HG03095 (cell line): ENCODE measurements at regions not wholly inside any gene's neighbourhood (a gene's known extent, or its start where the extent isn't known, plus 50 kb on each side); places are given as distances from the start of the nearest gene placed in this dataset.

Experiments
- ATAC-seq: cut with Tn5 transposase; IDR thresholded peaks from one replicate; pipeline ENCODE4 v1.9.1; 2021; ENCODE audit warnings: moderate library complexity; ENCODE audit not compliant: unreplicated experiment

DNA sequence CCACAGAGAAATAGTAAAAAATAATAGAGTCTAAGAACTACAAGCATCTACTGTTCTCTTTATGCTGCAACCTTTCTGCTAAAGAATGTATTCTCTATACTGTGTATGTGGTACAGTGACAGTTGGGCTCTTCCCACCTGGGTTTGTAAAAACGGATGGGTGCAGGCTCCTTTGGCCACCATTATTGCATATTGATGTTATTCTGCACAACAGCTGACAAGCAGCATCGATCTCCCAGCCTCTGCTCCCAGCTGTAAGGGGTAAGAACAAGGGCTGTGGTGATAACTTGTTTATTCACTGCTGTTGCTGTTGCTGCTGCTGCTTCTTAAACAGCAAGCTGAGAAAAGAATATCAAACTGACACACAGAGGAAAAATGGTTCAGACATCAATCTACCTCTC, 56.1 kb downstream of the KCNRG start:
- no peak for ATAC-seq

DNA sequence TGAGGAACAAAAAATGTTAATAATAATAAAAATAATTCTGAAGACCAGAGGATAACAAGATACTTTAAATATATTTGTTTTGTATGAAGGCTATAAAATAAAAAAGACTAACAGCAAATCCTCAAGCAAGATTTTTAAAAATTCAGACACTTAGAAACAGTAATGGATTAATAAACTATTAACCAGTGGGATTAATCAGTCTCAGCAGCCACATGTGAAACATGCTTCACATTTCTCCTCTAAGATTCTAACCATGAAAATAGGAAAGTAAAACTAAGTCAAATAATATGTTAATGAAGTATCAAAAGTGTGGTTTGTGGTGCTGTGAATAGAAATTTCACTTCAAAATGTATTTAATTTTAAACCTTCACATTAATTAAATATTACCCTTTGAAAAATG, 57.4 kb downstream of the KCNRG start:
- ATAC-seq: no peak

- no peak for ATAC-seq
These were observed 58.1 kb downstream of the KCNRG start for GRCh38 chr13:50073340-50073739.

GRCh38 chr13:50074843-50075242, 59.6 kb downstream of the KCNRG start:
- ATAC-seq: no peak

GRCh38 chr13:50075619-50076097, 60.4 kb downstream of the KCNRG start:
- no peak for ATAC-seq

DNA sequence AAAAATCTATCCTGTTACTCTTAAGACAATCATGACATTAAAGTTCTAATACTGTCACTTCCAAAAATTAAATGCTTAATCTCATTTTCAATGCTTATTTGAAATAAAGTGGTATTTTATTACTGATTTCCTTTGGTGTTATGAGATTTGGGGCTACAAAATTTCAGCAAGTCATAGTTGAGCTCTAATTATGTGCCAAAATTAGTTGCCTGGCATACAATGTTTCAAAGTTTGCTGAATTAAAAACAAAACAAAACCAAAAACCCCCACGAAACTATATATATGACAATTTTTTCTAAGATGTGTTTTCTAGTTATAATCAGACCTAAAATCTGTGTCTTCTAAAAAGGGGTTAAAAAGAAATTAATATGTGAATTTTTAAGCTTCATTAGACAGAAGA, 62.2 kb downstream of the KCNRG start:
- ATAC-seq: no peak

DNA sequence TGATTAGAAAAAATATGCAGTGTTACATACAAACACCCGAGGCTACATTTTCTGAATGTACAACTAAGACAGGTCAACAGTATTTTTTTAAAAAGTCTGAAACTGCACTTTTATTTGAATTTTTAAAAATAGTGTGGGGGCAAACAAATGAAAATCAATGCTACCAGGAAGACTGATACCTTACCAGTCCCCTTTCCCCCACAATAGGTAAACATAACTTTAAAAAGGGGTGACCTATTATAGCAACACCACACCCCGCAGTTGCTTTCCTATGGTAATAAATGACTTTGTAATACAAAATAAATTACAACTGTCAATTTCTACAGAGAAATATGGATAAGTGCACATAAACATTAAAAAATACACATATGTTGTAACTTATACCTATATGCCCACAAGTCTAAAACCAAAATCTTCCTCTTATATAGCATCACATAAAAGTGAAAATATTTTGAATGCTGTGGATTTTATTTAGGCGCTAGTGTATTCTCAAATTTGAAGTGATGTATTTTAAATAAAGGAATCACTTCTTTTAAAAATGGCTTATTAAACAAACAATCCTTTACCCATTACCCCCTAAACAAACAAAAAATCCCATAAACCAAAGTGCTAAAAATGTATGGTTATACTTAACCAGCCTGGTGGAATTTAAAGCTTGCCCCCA, 63.1 kb downstream of the KCNRG start:
- ATAC-seq: no peak

GRCh38 chr13:50078895-50079654, 63.8 kb downstream of the KCNRG start:
- ATAC-seq: no peak

- no peak for ATAC-seq
These were observed 64.5 kb downstream of the KCNRG start for GRCh38 chr13:50079655-50080202.

DNA sequence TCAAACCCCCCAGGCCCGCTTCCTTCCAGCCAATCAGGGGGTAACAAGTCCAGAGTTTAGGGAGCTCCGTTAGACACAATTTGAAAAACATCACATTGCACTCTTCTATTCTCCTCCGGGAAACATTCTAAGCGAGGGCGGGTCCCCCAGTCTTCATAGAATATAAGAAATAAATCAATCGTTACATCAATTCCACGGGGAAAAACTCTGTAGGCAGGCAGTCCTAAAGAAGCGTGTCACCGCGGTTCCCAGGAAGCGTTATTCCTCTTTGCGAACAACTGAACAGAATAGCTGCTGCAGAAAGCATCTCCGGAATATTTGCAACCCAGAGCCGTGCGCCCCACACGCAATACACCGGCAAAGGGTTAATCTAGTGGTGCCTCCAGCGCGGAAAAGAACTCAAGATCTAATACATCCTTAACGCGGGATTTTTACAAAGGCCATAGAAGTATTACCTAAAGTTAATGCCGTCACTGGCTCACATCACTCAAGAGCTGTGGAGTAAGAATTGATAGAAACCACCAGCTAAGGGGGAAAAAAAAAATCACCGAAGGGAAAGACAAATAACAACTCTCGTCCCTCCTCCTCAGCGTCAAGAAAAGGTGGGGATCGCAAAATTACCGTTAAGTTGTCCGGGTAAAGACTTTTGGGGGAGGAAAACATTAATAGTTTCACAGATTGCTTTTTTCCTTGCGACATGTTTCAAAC, 65.1 kb downstream of the KCNRG start:
- no peak for ATAC-seq

DNA sequence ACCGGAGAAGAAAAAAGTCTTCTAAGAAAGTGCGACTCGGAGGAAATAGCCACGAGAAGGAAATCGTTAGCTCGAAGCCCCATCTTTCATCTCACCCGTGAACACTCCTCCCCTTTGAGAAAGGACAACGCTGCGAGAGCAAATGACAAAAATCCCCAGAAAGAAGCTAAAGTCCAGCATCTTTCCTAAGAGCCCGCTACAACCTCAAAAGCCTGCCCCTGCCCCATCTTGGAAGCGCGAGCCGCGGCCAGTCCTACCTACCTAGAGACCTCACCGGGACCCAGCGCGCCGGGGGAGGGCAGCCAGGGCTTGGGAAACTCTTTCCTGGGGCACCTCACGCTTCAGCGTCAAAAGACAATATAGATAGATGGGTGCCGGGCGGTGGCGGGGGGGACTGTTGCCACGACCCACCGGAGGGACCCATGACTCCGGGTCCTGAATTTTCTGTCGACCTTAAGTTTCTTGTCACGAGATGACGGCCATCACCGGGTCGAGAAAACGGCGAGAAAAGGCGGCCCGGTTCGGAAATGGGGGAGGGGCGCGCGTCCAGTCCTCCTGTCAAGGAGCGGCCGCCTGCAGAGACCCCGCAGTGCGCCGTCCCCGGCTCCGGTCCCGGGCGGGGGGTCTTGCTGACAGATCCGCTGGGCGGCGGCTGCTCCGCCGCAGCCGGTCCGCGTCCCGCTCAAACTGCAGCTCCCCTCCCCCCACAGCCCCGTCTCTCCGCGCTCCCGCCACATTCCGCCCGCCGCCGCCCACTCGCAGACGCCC, 65.9 kb downstream of the KCNRG start:
- ATAC-seq: no peak

- peak; percentile 60 for ATAC-seq
These were observed 66.6 kb downstream of the KCNRG start for GRCh38 chr13:50081679-50082425.

- peak; percentile 50 for ATAC-seq
These were observed 67.4 kb downstream of the KCNRG start for GRCh38 chr13:50082426-50083281.

DNA sequence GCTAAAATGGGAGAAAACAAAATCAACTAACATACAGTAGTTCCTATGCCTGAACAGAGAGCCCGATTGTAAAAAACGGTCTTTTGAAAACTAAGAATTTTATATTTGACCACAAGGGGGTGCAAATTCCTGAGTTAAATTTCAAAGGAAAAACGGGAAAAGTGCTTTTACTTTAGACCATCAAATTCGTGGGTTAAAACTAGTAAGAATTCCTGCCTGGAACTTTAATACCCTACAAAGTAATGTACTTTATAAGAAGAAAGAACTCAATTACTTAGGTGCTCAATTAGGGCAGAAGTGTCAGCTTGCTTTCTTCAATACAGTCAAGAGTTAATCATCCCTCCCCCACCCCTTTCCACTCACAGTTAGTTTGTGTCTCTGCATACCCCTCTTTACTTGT, 69.8 kb downstream of the KCNRG start:
- ATAC-seq: no peak

DNA sequence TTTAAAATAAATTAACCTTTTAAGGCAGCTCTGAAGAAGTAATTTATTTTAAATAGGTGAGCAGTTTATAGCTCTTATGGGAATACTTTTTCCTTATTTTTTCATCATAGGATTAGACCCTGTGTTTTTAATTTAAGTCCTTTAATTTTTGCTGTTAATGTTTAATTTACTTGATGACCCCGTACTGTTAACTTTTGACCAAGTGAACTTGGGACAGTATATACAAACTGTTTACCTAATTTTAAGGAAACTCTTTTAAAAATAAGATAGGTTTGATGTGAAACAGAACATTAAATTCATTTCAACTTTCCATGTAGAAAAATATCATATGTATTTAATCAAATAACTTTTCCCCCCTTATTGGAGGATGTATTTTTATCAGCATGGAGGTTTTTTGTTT, 74.4 kb downstream of the KCNRG start:
- no peak for ATAC-seq

DNA sequence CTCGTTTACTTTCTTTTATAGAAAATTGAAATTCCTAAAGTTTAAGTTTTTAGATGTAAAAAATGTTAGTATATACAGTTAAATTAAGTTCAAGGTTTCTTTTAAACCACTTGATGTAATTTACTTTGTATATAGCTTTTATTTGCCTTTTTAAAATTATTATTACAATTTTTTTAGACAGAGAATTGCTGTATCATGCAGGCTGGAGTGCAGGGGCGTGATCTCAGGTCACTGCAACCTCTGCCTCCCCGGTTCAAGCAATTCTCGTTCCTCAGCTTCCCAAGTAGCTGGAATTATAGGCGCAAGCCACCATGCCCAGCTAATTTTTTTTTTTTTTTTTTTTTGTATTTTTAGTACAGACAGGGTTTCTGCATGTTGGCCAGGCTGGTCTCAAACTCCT, 75.0 kb downstream of the KCNRG start:
- ATAC-seq: no peak

GRCh38 chr13:50094615-50095293, 79.5 kb downstream of the KCNRG start:
- ATAC-seq: no peak

DNA sequence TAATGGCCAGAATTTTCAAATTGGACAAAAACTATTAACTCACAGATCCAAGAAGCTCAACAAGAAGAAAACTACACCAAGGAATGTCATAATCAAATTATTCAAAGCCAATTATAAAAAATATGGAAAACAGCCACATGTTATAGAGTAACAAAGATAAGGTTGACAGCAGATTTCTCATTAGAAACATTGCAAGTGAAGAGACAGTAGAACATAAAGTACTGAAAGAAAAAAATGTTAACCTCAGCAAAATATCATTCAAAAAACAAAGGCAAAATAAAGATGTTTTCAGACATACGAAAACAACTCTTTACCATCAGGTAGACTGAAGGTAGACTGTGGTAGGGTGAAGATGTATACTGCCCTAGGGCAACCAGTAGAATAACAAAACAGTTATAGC, 83.4 kb downstream of the KCNRG start:
- no peak for ATAC-seq

DNA sequence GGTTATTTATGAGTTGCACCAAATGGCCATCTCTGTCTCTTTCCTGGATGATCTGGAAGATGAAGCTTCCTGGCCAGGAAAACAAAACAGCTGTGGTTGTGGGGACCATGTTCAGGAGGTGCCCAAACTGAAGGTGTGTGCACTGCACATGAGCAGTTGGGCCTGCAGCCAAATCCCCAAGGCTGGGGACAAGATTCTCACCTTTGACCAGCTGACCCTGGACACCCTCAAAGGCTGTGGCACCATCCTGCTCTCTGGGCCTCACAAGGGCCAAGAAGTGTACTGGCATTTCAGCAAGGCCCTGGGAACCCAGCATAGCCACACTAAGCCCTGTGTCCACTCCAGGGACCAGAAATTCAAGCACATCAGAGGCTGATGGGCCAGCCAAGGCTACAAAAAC, 84.2 kb downstream of the KCNRG start:
- ATAC-seq: no peak
